Esophagus (tissue), 2 donors: ENCODE measurements at regions not wholly inside any gene's neighbourhood (a gene's known extent, or its start where the extent isn't known, plus 50 kb on each side); places are given as distances from the start of the nearest gene placed in this dataset.
"Not testable (repeated sequence)": the region's sequence is repeated elsewhere in the genome, so short reads cannot be mapped to it uniquely, and the experiment has no call there.

Experiments
- H3K27ac ChIP-seq, 2 donors: one replicate each; pipeline ENCODE4 v1.5.1; 2013; ENCODE audit warnings: low read depth in 2 of 2, mild to moderate bottlenecking in 2 of 2, inconsistent platforms in 1 of 2, low read length in 1 of 2, moderate library complexity in 1 of 2
- H3K27me3 ChIP-seq, 2 donors: one replicate each; pipeline ENCODE4 v1.6.1; 2013; ENCODE audit warnings: low read length in 2 of 2, control low read depth in 1 of 2, mild to moderate bottlenecking in 1 of 2; ENCODE audit not compliant: insufficient read depth in 2 of 2, control insufficient read depth in 1 of 2
- H3K36me3 ChIP-seq, 2 donors: one replicate each; pipeline ENCODE4 v1.6.1; 2013; ENCODE audit warnings: low read length in 1 of 2; ENCODE audit not compliant: control insufficient read depth in 2 of 2, insufficient read depth in 2 of 2
- H3K4me1 ChIP-seq, 2 donors: one replicate each; pipeline ENCODE4 v1.6.1; 2013; ENCODE audit warnings: low read length in 1 of 2; ENCODE audit not compliant: control insufficient read depth in 2 of 2, insufficient read depth in 2 of 2
- H3K4me3 ChIP-seq, 2 donors: one replicate each; pipeline ENCODE4 v1.5.1; 2013; ENCODE audit warnings: low read length in 2 of 2, mild to moderate bottlenecking in 2 of 2, low read depth in 1 of 2, moderate library complexity in 1 of 2
- H3K9me3 ChIP-seq, 2 donors: one replicate each; pipeline ENCODE4 v1.6.1; 2013; ENCODE audit warnings: mild to moderate bottlenecking in 2 of 2, low read depth in 1 of 2, low read length in 1 of 2, moderate library complexity in 1 of 2; ENCODE audit not compliant: control insufficient read depth in 2 of 2, insufficient read depth in 1 of 2
- WGBS, 2 donors: extraction: QIAGEN DNeasy Blood & Tissue Kit; methylation state at CpG; one replicate each; pipeline ENCODE4 v1.1.7; 2013; 5-methylcytosine and 5-hydroxymethylcytosine counted together
- donor health status: healthy with polysubstance abuse.
- donor health status: Bipolar disorder and iron deficiency.

- no peaks in the 10 kb centered on the region for H3K36me3 ChIP-seq
- WGBS, 2 donors, result 42 to 60% methylated on average over 8 of the region's 8 CpGs
- no peak overlapping the region for H3K27ac ChIP-seq
- H3K27me3 ChIP-seq, result no peaks in the 10 kb centered on the region
- H3K4me1 ChIP-seq, result no peaks in the 10 kb centered on the region
- H3K4me3 ChIP-seq, result no peak overlapping the region
- no peaks in the 10 kb centered on the region for H3K9me3 ChIP-seq
Measured at GRCh38 chr4:187128976-187129375, 405.3 kb upstream of the FAT1 start.

- not testable (repeated sequence) for H3K27ac ChIP-seq, H3K27me3 ChIP-seq, H3K36me3 ChIP-seq, H3K9me3 ChIP-seq, H3K4me1 ChIP-seq, H3K4me3 ChIP-seq
- 95 to 100% methylated on average over 1 of the region's 1 CpG for WGBS, 2 donors
Measured at GRCh38 chr4:187131826-187132225, 408.2 kb upstream of the FAT1 start.

- 82 to 83% methylated on average over 6 of the region's 6 CpGs for WGBS, 2 donors
- Histone ChIP-seq H3K36me3 (no peaks in the 10 kb centered on the region), H3K4me3 (no peak overlapping the region), H3K9me3 (no peaks in the 10 kb centered on the region), H3K27ac (no peak overlapping the region), H3K4me1 (no peaks in the 10 kb centered on the region), H3K27me3 (no peaks in the 10 kb centered on the region)
Measured at GRCh38 chr4:187135878-187136277, 412.2 kb upstream of the FAT1 start.

- Histone ChIP-seq H3K36me3 (no peaks in the 10 kb centered on the region), H3K9me3 (no peaks in the 10 kb centered on the region), H3K27ac (no peak overlapping the region), H3K27me3 (no peaks in the 10 kb centered on the region), H3K4me1 (no peaks in the 10 kb centered on the region), H3K4me3 (no peak overlapping the region)
- 80 to 93% methylated on average over 4 of the region's 4 CpGs for WGBS, 2 donors
Measured at GRCh38 chr4:187139141-187139540, 415.5 kb upstream of the FAT1 start.

GRCh38 chr4:187141101-187141500, 417.4 kb upstream of the FAT1 start:
- Histone ChIP-seq H3K9me3 (no peaks in the 10 kb centered on the region), H3K27ac (no peak overlapping the region), H3K4me3 (no peak overlapping the region), H3K36me3 (no peaks in the 10 kb centered on the region), H3K27me3 (no peaks in the 10 kb centered on the region), H3K4me1 (no peaks in the 10 kb centered on the region)
- 78 to 79% methylated on average over 7 of the region's 7 CpGs for WGBS, 2 donors

- H3K9me3 ChIP-seq, result peaks cover 3% of the 10 kb centered on the region in 2 donors
- WGBS, 2 donors, result 47 to 63% methylated on average over 8 of the region's 8 CpGs
Measured at GRCh38 chr4:187149229-187149945, 425.7 kb upstream of the FAT1 start.

GRCh38 chr4:187157380-187157958, 433.8 kb upstream of the FAT1 start:
- Histone ChIP-seq H3K36me3 (no peaks in the 10 kb centered on the region), H3K4me3 (no peak overlapping the region), H3K4me1 (no peaks in the 10 kb centered on the region), H3K9me3 (no peaks in the 10 kb centered on the region), H3K27me3 (no peaks in the 10 kb centered on the region), H3K27ac (no peak overlapping the region)
- 96 to 97% methylated on average over 21 of the region's 21 CpGs for WGBS, 2 donors

More at GRCh38 chr4:187149229-187149945, 425.7 kb upstream of the FAT1 start:
- no peak overlapping the region for H3K4me3 ChIP-seq
- no peaks in the 10 kb centered on the region for H3K36me3 ChIP-seq
- no peaks in the 10 kb centered on the region for H3K27me3 ChIP-seq
- no peaks in the 10 kb centered on the region for H3K4me1 ChIP-seq
- H3K27ac ChIP-seq, result no peak overlapping the region

GRCh38 chr4:187158003-187158402, 434.3 kb upstream of the FAT1 start:
- Histone ChIP-seq H3K36me3 (no peaks in the 10 kb centered on the region), H3K27ac (no peak overlapping the region), H3K9me3 (no peaks in the 10 kb centered on the region), H3K4me3 (no peak overlapping the region), H3K4me1 (no peaks in the 10 kb centered on the region), H3K27me3 (no peaks in the 10 kb centered on the region)
- 86 to 88% methylated on average over 10 of the region's 10 CpGs for WGBS, 2 donors

GRCh38 chr4:187160486-187160885, 436.8 kb upstream of the FAT1 start:
- Histone ChIP-seq H3K27me3 (no peaks in the 10 kb centered on the region), H3K36me3 (no peaks in the 10 kb centered on the region), H3K9me3 (no peaks in the 10 kb centered on the region), H3K27ac (no peak overlapping the region), H3K4me1 (no peaks in the 10 kb centered on the region), H3K4me3 (no peak overlapping the region)
- WGBS, 2 donors, result 81 to 91% methylated on average over 3 of the region's 3 CpGs

GRCh38 chr4:187166886-187167512, 443.3 kb upstream of the FAT1 start:
- Histone ChIP-seq H3K4me3 (no peak overlapping the region), H3K27ac (no peak overlapping the region), H3K27me3 (no peaks in the 10 kb centered on the region), H3K9me3 (no peaks in the 10 kb centered on the region), H3K4me1 (no peaks in the 10 kb centered on the region), H3K36me3 (no peaks in the 10 kb centered on the region)
- WGBS, 2 donors, result 79 to 87% methylated on average over 7 of the region's 7 CpGs
